ENCODE measurements at regions not wholly inside any gene's neighbourhood (a gene's known extent, or its start where the extent isn't known, plus 50 kb on each side); places are given as distances from the start of the nearest gene placed in this dataset.

DNA sequence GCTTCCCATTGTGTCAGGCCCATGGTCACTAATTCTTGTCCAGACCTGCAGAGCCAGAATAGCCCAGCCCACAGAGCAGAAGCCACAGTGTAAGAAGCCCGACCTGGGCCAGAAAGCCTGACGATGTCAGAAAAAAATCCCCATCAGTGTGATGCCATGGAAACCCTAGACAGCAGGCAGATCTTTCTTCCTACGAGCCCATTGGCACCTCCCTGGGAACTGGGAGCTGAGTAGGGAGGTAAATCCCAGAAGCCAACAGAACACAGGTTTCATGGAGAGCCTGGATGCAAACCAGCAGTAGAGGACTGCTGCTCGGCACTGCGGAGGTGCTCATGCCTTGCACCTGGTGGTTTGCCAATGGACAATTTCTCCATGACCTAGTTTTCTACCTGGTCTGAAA is 82.2 kb upstream of the SLC22A16 start:
- Histone ChIP-seq H3K4me1 (ENCODE audit: control insufficient read depth, insufficient read depth, low read length) (no peaks in the 10 kb centered on the region), H3K27ac (ENCODE audit: extremely low read depth, low read depth, low read length) (no peak overlapping the region), H3K9me3 (ENCODE audit: control insufficient read depth, insufficient read depth, low read depth, low read length) (no peaks in the 10 kb centered on the region), H3K4me3 (ENCODE audit: low read depth, low read length) (no peak overlapping the region), H3K36me3 (ENCODE audit: control insufficient read depth in 2 of 2, insufficient read depth in 1 of 2, low read length in 2 of 2) (no peaks in the 10 kb centered on the region)
- ChIA-PET POLR2A (no interaction called here), CTCF (no interaction called here)
- TF ChIP-seq ZEB2 (tag by site-specific recombination; IDR thresholded peaks at IDR 0.05) = no peak
- TF ChIP-seq ZNF335 (tag by site-specific recombination; conservative IDR thresholded peaks at IDR 0.05) = no peak
- TF ChIP-seq PRDM1 (tag by site-specific recombination; IDR thresholded peaks at IDR 0.05) = no peak
- TF ChIP-seq ZNF426 (tag by site-specific recombination; IDR thresholded peaks at IDR 0.05) = no peak
- TF ChIP-seq ZNF416 (tag by site-specific recombination; IDR thresholded peaks at IDR 0.05) = no peak
- no peak for TF ChIP-seq ZNF239 (tag by site-specific recombination; IDR thresholded peaks at IDR 0.05)
- TF ChIP-seq OVOL3 (tag by site-specific recombination; IDR thresholded peaks at IDR 0.05) = no peak
- TF ChIP-seq, protein P1, sequence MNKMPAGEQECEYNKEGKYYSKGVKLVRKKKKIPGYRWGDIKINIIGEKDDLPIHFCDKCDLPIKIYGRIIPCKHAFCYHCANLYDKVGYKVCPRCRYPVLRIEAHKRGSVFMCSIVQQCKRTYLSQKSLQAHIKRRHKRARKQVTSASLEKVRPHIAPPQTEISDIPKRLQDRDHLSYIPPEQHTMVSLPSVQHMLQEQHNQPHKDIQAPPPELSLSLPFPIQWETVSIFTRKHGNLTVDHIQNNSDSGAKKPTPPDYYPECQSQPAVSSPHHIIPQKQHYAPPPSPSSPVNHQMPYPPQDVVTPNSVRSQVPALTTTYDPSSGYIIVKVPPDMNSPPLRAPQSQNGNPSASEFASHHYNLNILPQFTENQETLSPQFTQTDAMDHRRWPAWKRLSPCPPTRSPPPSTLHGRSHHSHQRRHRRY (tag by site-specific recombination; IDR thresholded peaks at IDR 0.05) = no peak
- TF ChIP-seq ZNF561 (tag by site-specific recombination; IDR thresholded peaks at IDR 0.05; ENCODE audit: borderline replicate concordance) = no peak
- no peak for TF ChIP-seq ZNF621 (tag by site-specific recombination; IDR thresholded peaks at IDR 0.05)
- TF ChIP-seq, protein P2, sequence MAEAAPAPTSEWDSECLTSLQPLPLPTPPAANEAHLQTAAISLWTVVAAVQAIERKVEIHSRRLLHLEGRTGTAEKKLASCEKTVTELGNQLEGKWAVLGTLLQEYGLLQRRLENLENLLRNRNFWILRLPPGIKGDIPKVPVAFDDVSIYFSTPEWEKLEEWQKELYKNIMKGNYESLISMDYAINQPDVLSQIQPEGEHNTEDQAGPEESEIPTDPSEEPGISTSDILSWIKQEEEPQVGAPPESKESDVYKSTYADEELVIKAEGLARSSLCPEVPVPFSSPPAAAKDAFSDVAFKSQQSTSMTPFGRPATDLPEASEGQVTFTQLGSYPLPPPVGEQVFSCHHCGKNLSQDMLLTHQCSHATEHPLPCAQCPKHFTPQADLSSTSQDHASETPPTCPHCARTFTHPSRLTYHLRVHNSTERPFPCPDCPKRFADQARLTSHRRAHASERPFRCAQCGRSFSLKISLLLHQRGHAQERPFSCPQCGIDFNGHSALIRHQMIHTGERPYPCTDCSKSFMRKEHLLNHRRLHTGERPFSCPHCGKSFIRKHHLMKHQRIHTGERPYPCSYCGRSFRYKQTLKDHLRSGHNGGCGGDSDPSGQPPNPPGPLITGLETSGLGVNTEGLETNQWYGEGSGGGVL (tag by site-specific recombination; IDR thresholded peaks at IDR 0.05) = no peak
- no peak for TF ChIP-seq SCRT2 (tag by site-specific recombination; IDR thresholded peaks at IDR 0.05)
- no peak for TF ChIP-seq ZNF223 (tag by site-specific recombination; IDR thresholded peaks at IDR 0.05)
- TF ChIP-seq, protein P3, sequence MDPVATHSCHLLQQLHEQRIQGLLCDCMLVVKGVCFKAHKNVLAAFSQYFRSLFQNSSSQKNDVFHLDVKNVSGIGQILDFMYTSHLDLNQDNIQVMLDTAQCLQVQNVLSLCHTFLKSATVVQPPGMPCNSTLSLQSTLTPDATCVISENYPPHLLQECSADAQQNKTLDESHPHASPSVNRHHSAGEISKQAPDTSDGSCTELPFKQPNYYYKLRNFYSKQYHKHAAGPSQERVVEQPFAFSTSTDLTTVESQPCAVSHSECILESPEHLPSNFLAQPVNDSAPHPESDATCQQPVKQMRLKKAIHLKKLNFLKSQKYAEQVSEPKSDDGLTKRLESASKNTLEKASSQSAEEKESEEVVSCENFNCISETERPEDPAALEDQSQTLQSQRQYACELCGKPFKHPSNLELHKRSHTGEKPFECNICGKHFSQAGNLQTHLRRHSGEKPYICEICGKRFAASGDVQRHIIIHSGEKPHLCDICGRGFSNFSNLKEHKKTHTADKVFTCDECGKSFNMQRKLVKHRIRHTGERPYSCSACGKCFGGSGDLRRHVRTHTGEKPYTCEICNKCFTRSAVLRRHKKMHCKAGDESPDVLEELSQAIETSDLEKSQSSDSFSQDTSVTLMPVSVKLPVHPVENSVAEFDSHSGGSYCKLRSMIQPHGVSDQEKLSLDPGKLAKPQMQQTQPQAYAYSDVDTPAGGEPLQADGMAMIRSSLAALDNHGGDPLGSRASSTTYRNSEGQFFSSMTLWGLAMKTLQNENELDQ (tag by site-specific recombination; IDR thresholded peaks at IDR 0.05; ENCODE audit: low read depth) = no peak
- no peak for TF ChIP-seq BCL11B (tag by site-specific recombination; IDR thresholded peaks at IDR 0.05; ENCODE audit: low read depth)
- TF ChIP-seq ZNF610 (tag by site-specific recombination; IDR thresholded peaks at IDR 0.05; ENCODE audit: borderline replicate concordance) = no peak
- TF ChIP-seq, protein P4, sequence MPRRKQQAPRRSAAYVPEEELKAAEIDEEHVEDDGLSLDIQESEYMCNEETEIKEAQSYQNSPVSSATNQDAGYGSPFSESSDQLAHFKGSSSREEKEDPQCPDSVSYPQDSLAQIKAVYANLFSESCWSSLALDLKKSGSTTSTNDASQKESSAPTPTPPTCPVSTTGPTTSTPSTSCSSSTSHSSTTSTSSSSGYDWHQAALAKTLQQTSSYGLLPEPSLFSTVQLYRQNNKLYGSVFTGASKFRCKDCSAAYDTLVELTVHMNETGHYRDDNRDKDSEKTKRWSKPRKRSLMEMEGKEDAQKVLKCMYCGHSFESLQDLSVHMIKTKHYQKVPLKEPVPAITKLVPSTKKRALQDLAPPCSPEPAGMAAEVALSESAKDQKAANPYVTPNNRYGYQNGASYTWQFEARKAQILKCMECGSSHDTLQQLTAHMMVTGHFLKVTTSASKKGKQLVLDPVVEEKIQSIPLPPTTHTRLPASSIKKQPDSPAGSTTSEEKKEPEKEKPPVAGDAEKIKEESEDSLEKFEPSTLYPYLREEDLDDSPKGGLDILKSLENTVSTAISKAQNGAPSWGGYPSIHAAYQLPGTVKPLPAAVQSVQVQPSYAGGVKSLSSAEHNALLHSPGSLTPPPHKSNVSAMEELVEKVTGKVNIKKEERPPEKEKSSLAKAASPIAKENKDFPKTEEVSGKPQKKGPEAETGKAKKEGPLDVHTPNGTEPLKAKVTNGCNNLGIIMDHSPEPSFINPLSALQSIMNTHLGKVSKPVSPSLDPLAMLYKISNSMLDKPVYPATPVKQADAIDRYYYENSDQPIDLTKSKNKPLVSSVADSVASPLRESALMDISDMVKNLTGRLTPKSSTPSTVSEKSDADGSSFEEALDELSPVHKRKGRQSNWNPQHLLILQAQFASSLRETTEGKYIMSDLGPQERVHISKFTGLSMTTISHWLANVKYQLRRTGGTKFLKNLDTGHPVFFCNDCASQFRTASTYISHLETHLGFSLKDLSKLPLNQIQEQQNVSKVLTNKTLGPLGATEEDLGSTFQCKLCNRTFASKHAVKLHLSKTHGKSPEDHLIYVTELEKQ (tag by site-specific recombination; IDR thresholded peaks at IDR 0.05; ENCODE audit: borderline replicate concordance) = no peak
- no peak for TF ChIP-seq ZNF777 (tag by site-specific recombination; IDR thresholded peaks at IDR 0.05; ENCODE audit: borderline replicate concordance)

All from HEK293 (cell line).